Uterus (tissue), 2 donors: ENCODE measurements at regions not wholly inside any gene's neighbourhood (a gene's known extent, or its start where the extent isn't known, plus 50 kb on each side); places are given as distances from the start of the nearest gene placed in this dataset.

Experiments
- POLR2A ChIP-seq, 2 donors: fragments of 450-650 bp; IDR thresholded peaks; one replicate each; pipeline ENCODE4 v1.6.1; 2016; ENCODE audit warnings: antibody characterized with exemption in 2 of 2, mild to moderate bottlenecking in 1 of 2, moderate library complexity in 1 of 2
- TF ChIP-seq, protein P1 (sequence below), 4 experiments: fragments of 200-600 bp in 2 of 4; fragments of 450-650 bp in 2 of 4; sonication (generic) in 2 of 4; IDR thresholded peaks; one replicate each; pipeline ENCODE4 v1.5.1; 2016 to 2019; ENCODE audit warnings: antibody characterized with exemption in 4 of 4, mild to moderate bottlenecking in 2 of 4, moderate library complexity in 1 of 4

DNA sequence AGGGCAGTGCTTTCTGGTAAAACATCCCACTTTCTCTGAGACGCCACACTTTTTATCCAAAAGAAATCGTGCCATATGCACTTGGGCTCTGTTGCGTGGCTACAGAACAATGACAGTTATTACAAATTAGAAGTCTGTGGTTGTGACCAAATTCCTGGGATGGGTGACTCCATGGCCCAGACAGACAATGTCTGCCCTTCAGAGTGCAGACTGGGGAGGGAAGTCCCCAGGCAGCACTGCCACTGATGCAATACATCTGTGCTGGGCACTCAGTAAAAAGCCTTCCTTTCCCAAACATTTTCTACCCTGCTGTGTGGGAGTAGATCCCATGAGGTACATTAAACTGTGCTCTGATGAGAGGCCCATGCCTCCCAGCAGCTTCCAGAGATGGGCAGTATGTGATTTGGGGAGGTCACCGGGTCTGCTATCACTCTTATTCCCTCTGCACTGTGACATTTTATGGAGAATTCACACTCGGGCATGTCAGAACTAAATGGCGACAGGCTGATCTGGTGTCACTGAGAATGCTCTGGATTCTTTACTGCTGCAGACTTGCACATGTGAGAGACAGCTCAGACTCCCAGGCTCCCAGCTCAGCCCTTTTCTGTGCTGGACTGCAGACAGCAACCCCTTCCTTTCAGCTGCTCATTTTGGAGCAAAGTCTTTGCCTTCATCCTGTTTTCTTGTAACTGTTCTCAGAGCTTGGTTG lies 243.5 kb upstream of the ZNF32 start:
- TF ChIP-seq, protein P1, sequence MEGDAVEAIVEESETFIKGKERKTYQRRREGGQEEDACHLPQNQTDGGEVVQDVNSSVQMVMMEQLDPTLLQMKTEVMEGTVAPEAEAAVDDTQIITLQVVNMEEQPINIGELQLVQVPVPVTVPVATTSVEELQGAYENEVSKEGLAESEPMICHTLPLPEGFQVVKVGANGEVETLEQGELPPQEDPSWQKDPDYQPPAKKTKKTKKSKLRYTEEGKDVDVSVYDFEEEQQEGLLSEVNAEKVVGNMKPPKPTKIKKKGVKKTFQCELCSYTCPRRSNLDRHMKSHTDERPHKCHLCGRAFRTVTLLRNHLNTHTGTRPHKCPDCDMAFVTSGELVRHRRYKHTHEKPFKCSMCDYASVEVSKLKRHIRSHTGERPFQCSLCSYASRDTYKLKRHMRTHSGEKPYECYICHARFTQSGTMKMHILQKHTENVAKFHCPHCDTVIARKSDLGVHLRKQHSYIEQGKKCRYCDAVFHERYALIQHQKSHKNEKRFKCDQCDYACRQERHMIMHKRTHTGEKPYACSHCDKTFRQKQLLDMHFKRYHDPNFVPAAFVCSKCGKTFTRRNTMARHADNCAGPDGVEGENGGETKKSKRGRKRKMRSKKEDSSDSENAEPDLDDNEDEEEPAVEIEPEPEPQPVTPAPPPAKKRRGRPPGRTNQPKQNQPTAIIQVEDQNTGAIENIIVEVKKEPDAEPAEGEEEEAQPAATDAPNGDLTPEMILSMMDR (IDR thresholded peaks at IDR 0.05), result no peak
- TF ChIP-seq POLR2A (IDR thresholded peaks at IDR 0.05), result no peak
